Smooth muscle cell (in vitro differentiated cells): ENCODE measurements at regions not wholly inside any gene's neighbourhood (a gene's known extent, or its start where the extent isn't known, plus 50 kb on each side); places are given as distances from the start of the nearest gene placed in this dataset.

Experiments used
- DNase-seq: peaks from one replicate; lab custom pipeline; 2025; ENCODE audit not compliant: unreplicated experiment; lab: John Stamatoyannopoulos, UW
- H2AFZ ChIP-seq: fragments of 200-600 bp; sonication (generic); 2 replicates; pipeline ENCODE4 v1.6.0; 2016; ENCODE audit warnings: antibody characterized with exemption, low read depth, mild to moderate bottlenecking
- H3F3A ChIP-seq: fragments of 200-600 bp; sonication (generic); 2 replicates; pipeline ENCODE4 v1.6.0; 2017; ENCODE audit warnings: antibody characterized with exemption, low read depth
- H3K27ac ChIP-seq: fragments of 200-600 bp; sonication (generic); 2 replicates; pipeline ENCODE4 v1.5.1; 2016; ENCODE audit warnings: low read depth, mild to moderate bottlenecking
- H3K27me3 ChIP-seq: fragments of 200-600 bp; sonication (generic); 2 replicates; pipeline ENCODE4 v1.6.1; 2016; ENCODE audit warnings: low read depth, mild to moderate bottlenecking
- H3K36me3 ChIP-seq: fragments of 200-600 bp; sonication (generic); 2 replicates; pipeline ENCODE4 v1.5.1; 2016; ENCODE audit warnings: low read depth
- H3K4me1 ChIP-seq: fragments of 200-600 bp; sonication (generic); 2 replicates; pipeline ENCODE4 v1.5.1; 2016; ENCODE audit warnings: low read depth
- H3K4me2 ChIP-seq: fragments of 200-600 bp; sonication (generic); 2 replicates; pipeline ENCODE4 v1.6.0; 2016; ENCODE audit warnings: mild to moderate bottlenecking
- H3K4me3 ChIP-seq: fragments of 200-600 bp; sonication (generic); 2 replicates; pipeline ENCODE4 v1.5.1; 2016; ENCODE audit warnings: mild to moderate bottlenecking
- H3K79me2 ChIP-seq: fragments of 200-600 bp; sonication (generic); 2 replicates; pipeline ENCODE4 v1.6.0; 2016; ENCODE audit warnings: low read depth, mild to moderate bottlenecking
- H3K9ac ChIP-seq: fragments of 200-600 bp; sonication (generic); 2 replicates; pipeline ENCODE4 v1.6.0; 2016; ENCODE audit warnings: low read depth
- H3K9me3 ChIP-seq: fragments of 200-600 bp; sonication (generic); replicated peaks from 2 replicates; pipeline ENCODE4 v1.5.1; 2016; ENCODE audit warnings: low read depth
- H4K20me1 ChIP-seq: fragments of 200-600 bp; sonication (generic); 2 replicates; pipeline ENCODE4 v1.6.0; 2016; ENCODE audit warnings: low read depth
- CTCF ChIP-seq: fragments of 200-600 bp; sonication (generic); IDR thresholded peaks from 2 replicates; pipeline ENCODE4 v1.5.1; 2017; ENCODE audit warnings: borderline replicate concordance, mild to moderate bottlenecking, antibody characterized with exemption; ENCODE audit not compliant: insufficient read depth, poor library complexity, severe bottlenecking
- WGBS: methylation state at CpG from one replicate; pipeline ENCODE4 v1.1.7; 2016; ENCODE audit warnings: low lambda C conversion rate; 5-methylcytosine and 5-hydroxymethylcytosine counted together

GRCh38 chr10:111231779-111232178 lies 154.9 kb downstream of the ADRA2A start:
- H3K4me3 ChIP-seq = no peak overlapping the region
- no peak for DNase-seq
- H2AFZ ChIP-seq = no peak overlapping the region

GRCh38 chr10:111233439-111233838 lies 156.6 kb downstream of the ADRA2A start:
- no peak for DNase-seq
- Histone ChIP-seq H4K20me1 (no peaks in the 10 kb centered on the region), H2AFZ (no peak overlapping the region), H3K9me3 (no peaks in the 10 kb centered on the region), H3K9ac (no peak overlapping the region), H3K36me3 (no peaks in the 10 kb centered on the region), H3F3A (no peaks in the 10 kb centered on the region), H3K4me1 (no peaks in the 10 kb centered on the region), H3K79me2 (no peaks in the 10 kb centered on the region), H3K4me2 (no peak overlapping the region), H3K4me3 (no peak overlapping the region), H3K27ac (no peak overlapping the region), H3K27me3 (no peaks in the 10 kb centered on the region)
- no peak for TF ChIP-seq CTCF
- WGBS = 56% methylated on average over 1 of the region's 1 CpG

More at GRCh38 chr10:111231779-111232178, 154.9 kb downstream of the ADRA2A start:
- Histone ChIP-seq H3K9me3 (no peaks in the 10 kb centered on the region), H3K36me3 (no peaks in the 10 kb centered on the region), H3K4me2 (no peak overlapping the region), H3K27ac (no peak overlapping the region), H3K27me3 (no peaks in the 10 kb centered on the region), H3F3A (no peaks in the 10 kb centered on the region), H3K79me2 (no peaks in the 10 kb centered on the region), H4K20me1 (no peaks in the 10 kb centered on the region), H3K4me1 (no peaks in the 10 kb centered on the region), H3K9ac (no peak overlapping the region)
- 60% methylated on average over 5 of the region's 5 CpGs for WGBS
- no peak for TF ChIP-seq CTCF

GRCh38 chr10:111234234-111234913 lies 157.5 kb downstream of the ADRA2A start:
- Histone ChIP-seq H4K20me1 (no peaks in the 10 kb centered on the region), H3K4me3 (no peak overlapping the region), H3K4me2 (no peak overlapping the region), H3K9ac (no peak overlapping the region), H3F3A (no peaks in the 10 kb centered on the region), H3K27me3 (no peaks in the 10 kb centered on the region), H3K9me3 (no peaks in the 10 kb centered on the region), H3K4me1 (no peaks in the 10 kb centered on the region), H2AFZ (no peak overlapping the region), H3K79me2 (no peaks in the 10 kb centered on the region), H3K36me3 (no peaks in the 10 kb centered on the region), H3K27ac (no peak overlapping the region)
- no peak for TF ChIP-seq CTCF
- 82% methylated on average over 5 of the region's 5 CpGs for WGBS
- DNase-seq = no peak

- no peak overlapping the region for H3K4me2 ChIP-seq
- no peak overlapping the region for H3K9ac ChIP-seq
- DNase-seq = no peak
- 76% methylated on average over 2 of the region's 2 CpGs for WGBS
- H2AFZ ChIP-seq = no peak overlapping the region
- H3K9me3 ChIP-seq = no peaks in the 10 kb centered on the region
- H3K27me3 ChIP-seq = no peaks in the 10 kb centered on the region
- no peaks in the 10 kb centered on the region for H3K79me2 ChIP-seq
- no peaks in the 10 kb centered on the region for H3K4me1 ChIP-seq
- no peaks in the 10 kb centered on the region for H3K36me3 ChIP-seq
- H3K4me3 ChIP-seq = no peak overlapping the region
- H3F3A ChIP-seq = no peaks in the 10 kb centered on the region
- H4K20me1 ChIP-seq = no peaks in the 10 kb centered on the region
- TF ChIP-seq CTCF = no peak
- H3K27ac ChIP-seq = no peak overlapping the region
Measured at GRCh38 chr10:111234914-111235302, 158.1 kb downstream of the ADRA2A start.
